Stimulated activated CD8-positive, alpha-beta memory T cell treated with anti-CD3 and anti-CD28 coated beads, Interleukin-15, amount 100 ng/mL, for 24 hours (primary cell): ENCODE measurements at regions not wholly inside any gene's neighbourhood (a gene's known extent, or its start where the extent isn't known, plus 50 kb on each side); places are given as distances from the start of the nearest gene placed in this dataset.
"Not testable (repeated sequence)": the region's sequence is repeated elsewhere in the genome, so short reads cannot be mapped to it uniquely, and the experiment has no call there.

Experiments
- DNase-seq: peaks from one replicate; pipeline ENCODE4 v3.0.0-alpha.2; 2020; ENCODE audit warnings: low read depth

- DNase-seq: no peak
These were observed 151.6 kb upstream of the OR4E1 start for GRCh38 chr14:21825149-21825743.

GRCh38 chr14:21822109-21822508 is 148.5 kb upstream of the OR4E1 start:
- no peak for DNase-seq

DNA sequence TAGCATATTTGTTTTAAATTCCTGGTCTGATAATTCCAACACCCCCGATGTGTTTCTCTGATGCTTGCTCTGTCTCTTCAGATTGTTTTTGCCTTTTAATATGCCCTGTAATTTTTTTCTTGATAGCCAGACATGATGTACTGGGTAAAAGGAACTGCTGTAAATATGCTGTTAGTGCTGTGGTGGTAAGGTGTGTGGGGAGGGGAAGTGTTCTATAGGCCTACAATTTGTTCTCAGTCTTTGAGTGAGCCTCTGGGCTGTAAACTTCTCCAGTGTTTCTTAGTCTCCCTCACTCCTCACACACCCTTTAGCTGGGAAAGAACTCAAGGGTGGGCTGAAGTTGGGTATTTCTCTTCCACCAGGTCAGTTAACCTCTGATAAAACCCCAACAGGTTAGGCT is 147.0 kb upstream of the OR4E1 start:
- no peak for DNase-seq

GRCh38 chr14:21819891-21820290 is 146.3 kb upstream of the OR4E1 start:
- not testable (repeated sequence) for DNase-seq

GRCh38 chr14:21817010-21817409 is 143.4 kb upstream of the OR4E1 start:
- not testable (repeated sequence) for DNase-seq

- DNase-seq: no peak
These were observed 134.4 kb upstream of the OR4E1 start for GRCh38 chr14:21807975-21808374.

DNA sequence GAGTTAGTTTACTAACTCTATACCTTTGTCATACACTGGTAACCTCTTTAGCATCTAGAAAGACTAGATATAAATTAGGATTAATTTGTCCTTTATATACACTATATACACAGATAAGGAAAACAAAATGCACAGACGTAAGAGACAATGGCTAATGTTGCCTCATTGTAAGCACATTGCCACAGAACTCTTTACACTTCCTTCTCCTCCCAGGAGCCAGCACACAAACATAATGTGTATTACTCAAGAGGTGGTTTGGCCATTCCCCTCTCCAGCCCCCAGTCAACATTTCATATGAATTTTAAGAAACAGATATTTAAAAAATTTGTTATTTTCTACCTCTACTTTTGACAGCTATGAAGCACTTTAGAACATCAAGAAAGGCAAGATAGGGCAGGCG is 131.4 kb upstream of the OR4E1 start:
- DNase-seq: no peak

GRCh38 chr14:21802441-21802840 is 128.8 kb upstream of the OR4E1 start:
- DNase-seq: no peak

- DNase-seq: no peak
These were observed 123.3 kb upstream of the OR4E1 start for GRCh38 chr14:21796916-21797315.

GRCh38 chr14:21795456-21795855 is 121.8 kb upstream of the OR4E1 start:
- DNase-seq: no peak

DNA sequence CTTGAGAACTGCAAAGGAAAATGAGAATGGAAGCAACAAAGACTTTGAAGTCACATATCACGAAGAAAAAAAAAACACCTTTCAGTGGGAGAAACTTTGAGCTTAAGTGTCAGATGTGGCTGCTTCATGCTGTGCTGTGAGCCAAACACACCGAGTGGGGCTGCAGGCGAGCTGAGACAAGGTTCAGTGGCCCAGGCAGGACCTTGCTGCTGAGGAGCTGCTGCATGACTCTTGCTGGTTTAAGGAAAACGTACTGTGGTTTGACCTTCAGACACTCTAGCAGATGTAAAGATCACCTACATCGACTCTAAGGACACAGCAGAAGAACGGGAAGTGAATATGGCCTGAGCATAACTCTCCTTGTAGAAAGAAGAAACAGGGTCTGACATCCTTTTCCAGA is 118.1 kb upstream of the OR4E1 start:
- no peak for DNase-seq

- not testable (repeated sequence) for DNase-seq
These were observed 115.1 kb upstream of the OR4E1 start for GRCh38 chr14:21788687-21789086.

DNA sequence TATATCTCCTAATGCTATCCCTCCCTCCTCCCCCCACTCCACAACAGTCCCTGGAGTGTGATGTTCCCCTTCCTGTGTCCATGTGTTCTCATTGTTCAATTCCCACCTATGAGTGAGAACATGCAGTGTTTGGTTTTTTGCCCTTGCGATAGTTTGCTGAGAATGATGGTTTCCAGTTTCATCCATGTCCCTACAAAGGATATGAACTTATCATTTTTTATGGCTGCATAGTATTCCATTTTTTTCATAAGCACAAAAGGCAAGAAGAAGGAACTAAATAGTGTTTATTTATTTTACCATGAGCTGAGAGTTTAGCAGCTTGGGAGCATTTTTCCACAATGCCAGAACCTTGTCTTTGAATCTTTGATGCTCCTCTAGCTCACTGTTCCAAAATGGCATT is 113.6 kb upstream of the OR4E1 start:
- not testable (repeated sequence) for DNase-seq

DNA sequence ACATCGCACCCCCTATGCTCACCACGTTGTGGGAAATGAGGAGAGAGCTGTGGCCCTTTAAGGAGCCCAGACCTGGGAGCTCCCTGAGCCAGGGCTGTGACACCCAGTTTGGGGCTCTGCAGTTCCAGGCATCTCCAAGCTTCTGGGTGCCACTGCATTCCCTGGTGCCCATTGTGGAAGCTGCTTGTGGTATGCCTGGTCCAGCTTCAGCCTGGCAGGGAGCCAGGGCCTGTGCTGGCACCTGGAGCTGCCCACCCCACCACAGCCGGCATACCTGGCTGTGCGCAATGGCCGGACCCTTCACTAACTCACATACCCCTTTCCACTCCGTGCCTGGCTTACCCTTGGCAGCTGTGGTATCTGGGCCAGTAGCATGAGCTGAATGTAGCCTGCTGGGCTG is 107.9 kb upstream of the OR4E1 start:
- DNase-seq: no peak

DNA sequence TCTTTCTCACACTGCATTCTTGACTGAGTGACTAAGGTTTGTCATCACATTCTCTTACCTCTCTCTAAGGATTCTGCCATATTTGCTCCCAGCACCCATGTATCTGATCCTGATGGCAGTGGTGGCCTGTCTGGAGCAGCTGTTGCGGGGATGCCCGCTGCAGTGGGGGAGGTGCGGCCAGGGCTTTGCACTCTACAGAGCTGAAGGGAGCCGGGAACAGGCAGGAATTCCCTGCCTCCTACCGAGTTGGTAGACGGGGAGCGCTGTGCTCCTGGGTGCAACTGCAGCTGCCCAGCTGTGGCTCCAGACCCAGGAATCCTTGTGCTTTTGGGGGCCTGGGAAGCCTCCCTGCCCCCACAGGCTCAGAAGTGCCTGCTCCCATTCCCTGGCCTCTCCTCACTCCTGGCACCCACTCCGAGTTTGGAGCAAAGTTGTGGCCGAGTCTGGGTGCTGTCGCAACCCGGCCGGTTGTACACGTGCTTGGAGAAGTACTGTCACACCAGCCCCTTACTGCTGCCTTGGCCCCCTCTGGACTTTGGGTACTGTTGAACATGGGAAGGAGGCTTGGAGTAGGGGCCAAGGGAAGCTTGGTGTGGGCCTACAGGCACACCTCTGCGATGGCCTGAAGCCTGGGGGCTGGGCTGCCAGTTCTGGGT is 106.9 kb upstream of the OR4E1 start:
- DNase-seq: no peak

DNA sequence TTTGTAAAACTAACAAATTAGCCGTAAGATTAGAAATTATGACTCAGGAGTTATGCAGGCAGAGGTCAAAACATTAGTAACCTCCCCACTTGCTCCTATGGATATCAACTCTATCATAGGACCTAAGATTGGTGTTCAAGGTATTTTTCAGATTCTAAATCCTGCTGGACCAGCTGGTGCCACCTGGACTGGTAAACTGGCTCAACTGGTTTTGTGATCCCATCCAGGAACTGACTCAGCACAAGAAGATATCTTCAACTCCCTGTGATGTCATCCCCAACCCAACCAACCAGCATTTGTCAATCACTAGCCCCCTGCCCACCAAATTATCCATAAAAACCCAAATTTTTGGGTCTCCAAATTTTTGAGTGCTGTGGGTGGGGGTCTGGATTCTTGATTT is 98.1 kb upstream of the OR4E1 start:
- DNase-seq: no peak

- no peak for DNase-seq
These were observed 95.2 kb upstream of the OR4E1 start for GRCh38 chr14:21768875-21769257.

DNA sequence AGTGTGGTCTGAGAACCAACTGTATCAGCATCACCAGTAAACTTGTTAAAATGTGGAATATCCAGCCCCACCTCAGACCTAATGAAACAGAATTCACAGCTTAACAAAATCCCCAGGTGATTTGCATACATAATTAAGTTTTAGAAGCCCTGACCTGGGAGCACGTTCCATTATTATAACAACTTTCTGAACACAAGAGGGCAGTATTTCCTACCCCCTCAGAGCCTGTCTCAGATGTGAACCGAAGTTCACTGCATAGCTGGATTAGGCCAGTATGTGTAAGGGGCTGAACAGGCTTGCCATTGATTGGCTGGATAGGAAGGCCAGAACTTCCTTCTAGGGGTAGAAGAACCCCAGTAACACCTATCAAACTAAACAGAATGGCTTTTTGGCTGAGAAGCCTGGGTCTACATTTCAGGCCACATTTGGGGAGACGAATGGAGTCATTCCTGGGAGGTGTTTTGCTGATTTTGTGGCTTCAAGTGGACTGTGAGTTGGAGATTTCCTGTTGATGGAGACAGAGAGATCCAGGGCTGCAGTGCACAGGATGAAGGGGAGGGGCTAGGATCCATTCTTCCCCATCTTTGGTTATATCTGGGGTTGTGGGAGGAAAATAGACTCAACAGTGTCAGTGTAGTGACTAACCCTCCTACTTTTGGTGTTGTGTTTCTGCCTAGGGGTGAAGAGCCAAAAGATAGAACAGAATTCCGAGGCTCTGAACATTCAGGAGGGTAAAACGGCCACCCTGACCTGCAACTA is 94.7 kb upstream of the OR4E1 start:
- no peak for DNase-seq

GRCh38 chr14:21760360-21760759 is 86.7 kb upstream of the OR4E1 start:
- DNase-seq: not testable (repeated sequence)

DNA sequence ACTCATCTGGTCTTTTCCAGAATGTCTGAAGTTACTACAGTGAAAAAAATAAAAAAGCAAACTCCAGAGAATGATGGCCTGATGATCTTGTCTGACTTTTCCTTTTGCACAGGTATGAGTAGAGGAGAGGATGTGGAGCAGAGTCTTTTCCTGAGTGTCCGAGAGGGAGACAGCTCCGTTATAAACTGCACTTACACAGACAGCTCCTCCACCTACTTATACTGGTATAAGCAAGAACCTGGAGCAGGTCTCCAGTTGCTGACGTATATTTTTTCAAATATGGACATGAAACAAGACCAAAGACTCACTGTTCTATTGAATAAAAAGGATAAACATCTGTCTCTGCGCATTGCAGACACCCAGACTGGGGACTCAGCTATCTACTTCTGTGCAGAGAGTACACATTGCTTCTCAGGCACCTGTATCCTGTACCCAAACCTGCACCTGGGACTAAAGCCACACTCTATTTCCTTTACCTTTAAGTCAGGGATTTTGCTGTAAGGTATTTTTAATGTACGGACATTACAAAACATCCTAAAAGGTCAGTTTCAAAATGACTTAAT is 75.8 kb upstream of the OR4E1 start:
- no peak for DNase-seq

- DNase-seq: no peak
These were observed 75.3 kb upstream of the OR4E1 start for GRCh38 chr14:21748869-21749303.

DNA sequence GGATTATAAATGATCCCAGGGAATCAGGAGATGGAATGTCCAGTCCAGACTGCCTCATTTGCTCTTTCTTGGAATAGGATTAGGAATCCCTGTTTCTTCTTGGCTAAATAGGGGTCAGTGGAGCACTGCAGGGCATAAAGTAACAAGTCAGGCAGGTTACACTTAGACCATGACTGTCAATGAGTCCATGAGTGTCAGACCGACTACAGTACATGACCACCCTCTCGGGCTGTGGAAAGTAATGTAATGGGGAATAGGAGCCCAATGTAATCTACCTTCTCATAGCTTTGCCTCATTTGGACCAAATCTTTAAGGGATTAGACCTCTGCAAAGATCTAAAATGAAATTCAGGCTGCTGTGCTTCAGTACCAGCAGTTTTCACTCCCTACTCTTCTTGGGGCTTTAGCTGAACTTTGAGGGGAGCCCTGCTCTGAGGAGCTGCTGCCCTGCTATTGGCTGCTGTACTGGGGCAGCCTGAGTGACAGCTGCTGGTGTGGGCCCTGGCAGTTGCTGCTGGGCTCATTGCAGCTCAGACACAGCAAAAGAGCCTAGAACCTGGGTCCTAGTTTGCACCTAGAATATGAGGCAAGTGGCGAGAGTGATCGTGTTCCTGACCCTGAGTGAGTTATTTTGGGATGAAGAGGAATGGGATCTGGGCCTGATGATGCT is 62.2 kb upstream of the OR4E1 start:
- DNase-seq: no peak

DNA sequence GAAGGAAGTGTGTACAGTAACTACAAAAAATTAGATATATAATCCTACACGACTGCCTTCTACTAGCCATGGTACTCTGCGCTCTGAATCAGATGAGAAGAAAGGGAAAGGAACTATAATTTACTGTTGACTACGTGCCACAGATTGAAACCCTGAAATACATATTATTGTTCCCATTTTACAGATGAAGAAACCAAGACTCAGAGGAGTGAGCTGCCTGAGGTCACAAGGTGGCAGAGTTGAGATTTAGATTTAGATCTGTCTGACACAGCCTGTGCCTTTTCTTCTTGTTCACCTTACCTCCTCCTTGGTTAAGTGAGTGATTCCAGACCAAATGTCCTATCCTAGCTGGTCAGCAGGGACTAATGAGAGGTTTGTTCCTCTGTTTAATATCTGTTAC is 61.6 kb upstream of the OR4E1 start:
- DNase-seq: no peak
